ENCODE measurements at regions not wholly inside any gene's neighbourhood (a gene's known extent, or its start where the extent isn't known, plus 50 kb on each side); places are given as distances from the start of the nearest gene placed in this dataset.

DNA sequence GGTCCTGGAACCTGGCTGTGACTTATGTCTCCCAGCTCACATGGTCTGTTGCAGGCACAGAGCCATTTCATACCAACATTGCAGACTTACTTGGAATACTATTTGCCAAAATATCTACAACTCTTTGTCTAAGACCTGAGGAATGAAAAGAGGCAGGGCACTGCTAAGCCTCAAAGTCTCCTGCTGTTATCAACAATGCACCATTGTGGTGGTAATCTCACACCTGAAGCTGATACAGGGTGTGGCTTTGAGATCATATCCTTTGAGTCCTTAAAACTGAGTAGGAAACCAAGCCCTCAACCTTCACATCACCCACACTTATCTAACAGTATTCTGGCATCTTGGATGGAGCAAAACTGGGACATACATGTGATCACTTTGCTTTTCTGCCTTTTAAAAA lies 782.0 kb downstream of the EPHA3 start:
- H3K18ac ChIP-seq (ENCODE audit: low read length): no peak overlapping the region
- H3K14ac ChIP-seq (ENCODE audit: low read length): no peak overlapping the region
- no peak overlapping the region for H2BK15ac ChIP-seq (ENCODE audit: low read length)
- no peak overlapping the region for H3K4me2 ChIP-seq (ENCODE audit: insufficient read depth, low read length, poor library complexity, severe bottlenecking)
- H3K27ac ChIP-seq (replicated peaks; ENCODE audit: low read length): no peak overlapping the region
- H3K9me3 ChIP-seq (replicated peaks in 1 of 2; ENCODE audit: control insufficient read depth in 2 of 2, insufficient read depth in 1 of 2, low read depth in 1 of 2, low read length in 2 of 2): peaks cover 0 to 3% of the 10 kb centered on the region in 2 donors
- H3K79me1 ChIP-seq (ENCODE audit: low read depth, low read length): no peaks in the 10 kb centered on the region
- H3K23ac ChIP-seq (ENCODE audit: low read depth, low read length, poor library complexity): no peak overlapping the region
- no peak overlapping the region for H2AFZ ChIP-seq (ENCODE audit: low read length)
- H2BK120ac ChIP-seq (ENCODE audit: low read depth, low read length): no peak overlapping the region
- no peak for DNase-seq (ENCODE audit: low spot score)
- H3K36me3 ChIP-seq (replicated peaks in 1 of 2; ENCODE audit: control insufficient read depth in 2 of 2, insufficient read depth in 2 of 2, low read length in 2 of 2): no peaks in the 10 kb centered on the region
- no peaks in the 10 kb centered on the region for H3K4me1 ChIP-seq (ENCODE audit: control insufficient read depth in 2 of 2, insufficient read depth in 1 of 2, low read depth in 1 of 2, low read length in 2 of 2)
- H2BK12ac ChIP-seq (ENCODE audit: low read length): no peak overlapping the region
- no peak overlapping the region for H3K4ac ChIP-seq (ENCODE audit: low read length)
- no peak overlapping the region for H4K8ac ChIP-seq (ENCODE audit: low read depth, low read length)
- H3K27me3 ChIP-seq (ENCODE audit: control insufficient read depth in 3 of 3, insufficient read depth in 3 of 3, low read depth in 1 of 3, low read length in 3 of 3): no peaks in the 10 kb centered on the region
- H3K9ac ChIP-seq (ENCODE audit: low read depth, low read length, poor library complexity): no peak overlapping the region
- no peak overlapping the region for H2BK5ac ChIP-seq (ENCODE audit: low read length)
- no peak overlapping the region for H4K91ac ChIP-seq (ENCODE audit: low read depth, low read length, poor library complexity)
- H3K4me3 ChIP-seq (ENCODE audit: low read length in 2 of 2): no peak overlapping the region
- no peak overlapping the region for H2AK5ac ChIP-seq (ENCODE audit: low read depth, low read length)

- Histone ChIP-seq H2AFZ (ENCODE audit: low read length) (no peak overlapping the region), H3K27ac (replicated peaks; ENCODE audit: low read length) (no peak overlapping the region), H2BK15ac (ENCODE audit: low read length) (no peak overlapping the region), H3K9ac (ENCODE audit: low read depth, low read length, poor library complexity) (no peak overlapping the region), H3K79me1 (ENCODE audit: low read depth, low read length) (no peaks in the 10 kb centered on the region), H4K91ac (ENCODE audit: low read depth, low read length, poor library complexity) (no peak overlapping the region), H3K27me3 (ENCODE audit: control insufficient read depth in 3 of 3, insufficient read depth in 3 of 3, low read depth in 1 of 3, low read length in 3 of 3) (no peaks in the 10 kb centered on the region), H2AK5ac (ENCODE audit: low read depth, low read length) (no peak overlapping the region), H3K18ac (ENCODE audit: low read length) (no peak overlapping the region), H3K4me2 (ENCODE audit: insufficient read depth, low read length, poor library complexity, severe bottlenecking) (no peak overlapping the region), H2BK5ac (ENCODE audit: low read length) (no peak overlapping the region), H3K9me3 (replicated peaks in 1 of 2; ENCODE audit: control insufficient read depth in 2 of 2, insufficient read depth in 1 of 2, low read depth in 1 of 2, low read length in 2 of 2) (no peaks in the 10 kb centered on the region), H3K23ac (ENCODE audit: low read depth, low read length, poor library complexity) (no peak overlapping the region), H2BK12ac (ENCODE audit: low read length) (no peak overlapping the region), H3K4me1 (ENCODE audit: control insufficient read depth in 2 of 2, insufficient read depth in 1 of 2, low read depth in 1 of 2, low read length in 2 of 2) (no peaks in the 10 kb centered on the region), H3K4me3 (ENCODE audit: low read length in 2 of 2) (no peak overlapping the region), H2BK120ac (ENCODE audit: low read depth, low read length) (no peak overlapping the region), H3K4ac (ENCODE audit: low read length) (no peak overlapping the region), H3K36me3 (replicated peaks in 1 of 2; ENCODE audit: control insufficient read depth in 2 of 2, insufficient read depth in 2 of 2, low read length in 2 of 2) (no peaks in the 10 kb centered on the region), H4K8ac (ENCODE audit: low read depth, low read length) (no peak overlapping the region), H3K14ac (ENCODE audit: low read length) (no peak overlapping the region)
- DNase-seq (ENCODE audit: low spot score): no peak
These were observed 801.3 kb downstream of the EPHA3 start for GRCh38 chr3:89908711-89909213.

DNA sequence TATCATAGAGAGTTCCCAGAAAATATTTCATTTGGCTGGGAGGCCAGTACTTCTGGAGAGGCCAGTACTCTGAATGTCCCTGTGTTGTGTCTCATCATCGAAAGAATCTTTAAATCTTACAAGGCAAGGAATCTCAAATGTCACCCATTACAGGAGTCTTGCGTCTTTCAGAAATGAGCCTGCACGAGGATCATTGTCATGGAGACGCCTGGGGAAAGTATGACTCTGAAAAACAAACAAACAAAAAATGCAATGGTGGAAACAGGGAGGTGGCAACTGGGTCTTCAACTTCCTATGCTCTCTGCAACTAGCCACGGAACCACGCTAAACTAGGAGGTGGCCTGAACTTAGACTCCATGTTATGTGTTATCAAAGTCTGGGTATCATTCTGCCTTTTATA lies 804.6 kb downstream of the EPHA3 start:
- no peak overlapping the region for H4K8ac ChIP-seq (ENCODE audit: low read depth, low read length)
- H2AFZ ChIP-seq (ENCODE audit: low read length): no peak overlapping the region
- no peaks in the 10 kb centered on the region for H3K79me1 ChIP-seq (ENCODE audit: low read depth, low read length)
- peaks cover 0 to 2% of the 10 kb centered on the region in 2 donors for H3K9me3 ChIP-seq (replicated peaks in 1 of 2; ENCODE audit: control insufficient read depth in 2 of 2, insufficient read depth in 1 of 2, low read depth in 1 of 2, low read length in 2 of 2)
- no peak overlapping the region for H4K91ac ChIP-seq (ENCODE audit: low read depth, low read length, poor library complexity)
- no peak overlapping the region for H2BK120ac ChIP-seq (ENCODE audit: low read depth, low read length)
- no peak overlapping the region for H3K18ac ChIP-seq (ENCODE audit: low read length)
- no peak overlapping the region for H3K4me3 ChIP-seq (ENCODE audit: low read length in 2 of 2)
- H2BK15ac ChIP-seq (ENCODE audit: low read length): no peak overlapping the region
- no peaks in the 10 kb centered on the region for H3K36me3 ChIP-seq (replicated peaks in 1 of 2; ENCODE audit: control insufficient read depth in 2 of 2, insufficient read depth in 2 of 2, low read length in 2 of 2)
- no CpG with 5 or more reads among the region's 6 CpGs for WGBS, 2 donors (ENCODE audit: extremely low coverage in 2 of 2, insufficient read length in 2 of 2, insufficient replicate concordance in 1 of 2)
- no peaks in the 10 kb centered on the region for H3K27me3 ChIP-seq (ENCODE audit: control insufficient read depth in 3 of 3, insufficient read depth in 3 of 3, low read depth in 1 of 3, low read length in 3 of 3)
- H3K9ac ChIP-seq (ENCODE audit: low read depth, low read length, poor library complexity): no peak overlapping the region
- H3K4me2 ChIP-seq (ENCODE audit: insufficient read depth, low read length, poor library complexity, severe bottlenecking): no peak overlapping the region
- H3K27ac ChIP-seq (replicated peaks; ENCODE audit: low read length): no peak overlapping the region
- H3K23ac ChIP-seq (ENCODE audit: low read depth, low read length, poor library complexity): no peak overlapping the region
- no peak overlapping the region for H3K14ac ChIP-seq (ENCODE audit: low read length)
- H2AK5ac ChIP-seq (ENCODE audit: low read depth, low read length): no peak overlapping the region
- no peak overlapping the region for H2BK12ac ChIP-seq (ENCODE audit: low read length)
- no peaks in the 10 kb centered on the region for H3K4me1 ChIP-seq (ENCODE audit: control insufficient read depth in 2 of 2, insufficient read depth in 1 of 2, low read depth in 1 of 2, low read length in 2 of 2)
- no peak for DNase-seq (ENCODE audit: low spot score)
- H2BK5ac ChIP-seq (ENCODE audit: low read length): no peak overlapping the region
- no peak overlapping the region for H3K4ac ChIP-seq (ENCODE audit: low read length)

GRCh38 chr3:89923921-89924610 lies 816.6 kb downstream of the EPHA3 start:
- H3K27me3 ChIP-seq (ENCODE audit: control insufficient read depth in 3 of 3, insufficient read depth in 3 of 3, low read depth in 1 of 3, low read length in 3 of 3): no peaks in the 10 kb centered on the region
- no peak overlapping the region for H2BK5ac ChIP-seq (ENCODE audit: low read length)
- no peaks in the 10 kb centered on the region for H3K36me3 ChIP-seq (replicated peaks in 1 of 2; ENCODE audit: control insufficient read depth in 2 of 2, insufficient read depth in 2 of 2, low read length in 2 of 2)
- no peak overlapping the region for H3K4me2 ChIP-seq (ENCODE audit: insufficient read depth, low read length, poor library complexity, severe bottlenecking)
- WGBS, 2 donors (ENCODE audit: extremely low coverage in 2 of 2, insufficient read length in 2 of 2, insufficient replicate concordance in 1 of 2): no CpG with 5 or more reads among the region's 2 CpGs
- peaks cover 0 to 2% of the 10 kb centered on the region in 2 donors for H3K9me3 ChIP-seq (replicated peaks in 1 of 2; ENCODE audit: control insufficient read depth in 2 of 2, insufficient read depth in 1 of 2, low read depth in 1 of 2, low read length in 2 of 2)
- no peak overlapping the region for H3K14ac ChIP-seq (ENCODE audit: low read length)
- H2AFZ ChIP-seq (ENCODE audit: low read length): no peak overlapping the region
- no peak overlapping the region for H3K18ac ChIP-seq (ENCODE audit: low read length)
- H2BK15ac ChIP-seq (ENCODE audit: low read length): no peak overlapping the region
- no peak overlapping the region for H2BK12ac ChIP-seq (ENCODE audit: low read length)
- no peak overlapping the region for H3K27ac ChIP-seq (replicated peaks; ENCODE audit: low read length)
- no peak overlapping the region for H3K9ac ChIP-seq (ENCODE audit: low read depth, low read length, poor library complexity)
- no peak overlapping the region for H4K8ac ChIP-seq (ENCODE audit: low read depth, low read length)
- H3K23ac ChIP-seq (ENCODE audit: low read depth, low read length, poor library complexity): no peak overlapping the region
- no peak overlapping the region for H2AK5ac ChIP-seq (ENCODE audit: low read depth, low read length)
- H3K4me3 ChIP-seq (ENCODE audit: low read length in 2 of 2): no peak overlapping the region
- no peaks in the 10 kb centered on the region for H3K79me1 ChIP-seq (ENCODE audit: low read depth, low read length)
- no peak overlapping the region for H3K4ac ChIP-seq (ENCODE audit: low read length)
- peaks cover 0 to 1% of the 10 kb centered on the region in 2 donors for H3K4me1 ChIP-seq (ENCODE audit: control insufficient read depth in 2 of 2, insufficient read depth in 1 of 2, low read depth in 1 of 2, low read length in 2 of 2)
- no peak for DNase-seq (ENCODE audit: low spot score)
- no peak overlapping the region for H2BK120ac ChIP-seq (ENCODE audit: low read depth, low read length)
- H4K91ac ChIP-seq (ENCODE audit: low read depth, low read length, poor library complexity): no peak overlapping the region
